Stimulated activated CD8-positive, alpha-beta memory T cell treated with anti-CD3 and anti-CD28 coated beads, Interleukin-4, amount 100 ng/mL, for 1 hour (primary cell): ENCODE measurements at regions not wholly inside any gene's neighbourhood (a gene's known extent, or its start where the extent isn't known, plus 50 kb on each side); places are given as distances from the start of the nearest gene placed in this dataset.

Experiments used
- DNase-seq, 2 donors: peaks; one replicate each; pipeline ENCODE4 v3.0.0-alpha.2; 2020; ENCODE audit warnings: low read depth in 2 of 2, low spot score in 1 of 2

DNA sequence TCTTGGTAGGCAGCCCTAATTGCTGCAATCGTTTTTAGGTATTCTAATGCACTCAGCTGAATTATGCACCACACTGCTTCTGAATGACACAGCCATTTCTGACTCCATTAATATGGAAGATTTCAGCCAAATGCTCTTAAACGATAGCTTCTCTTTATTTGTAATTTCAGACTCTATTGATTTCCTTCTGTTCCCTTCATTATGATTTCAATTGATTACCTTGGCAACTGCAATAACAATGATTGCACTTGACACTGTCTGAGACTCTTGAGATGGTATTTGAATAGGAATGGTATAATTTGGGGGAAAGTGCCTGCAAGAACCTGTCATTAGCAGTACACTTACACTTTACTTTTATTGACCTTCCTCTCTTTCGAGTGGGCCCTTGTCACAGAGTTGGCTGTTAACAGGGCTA, 296.1 kb upstream of the DMAC1 start:
- DNase-seq = no peak

DNA sequence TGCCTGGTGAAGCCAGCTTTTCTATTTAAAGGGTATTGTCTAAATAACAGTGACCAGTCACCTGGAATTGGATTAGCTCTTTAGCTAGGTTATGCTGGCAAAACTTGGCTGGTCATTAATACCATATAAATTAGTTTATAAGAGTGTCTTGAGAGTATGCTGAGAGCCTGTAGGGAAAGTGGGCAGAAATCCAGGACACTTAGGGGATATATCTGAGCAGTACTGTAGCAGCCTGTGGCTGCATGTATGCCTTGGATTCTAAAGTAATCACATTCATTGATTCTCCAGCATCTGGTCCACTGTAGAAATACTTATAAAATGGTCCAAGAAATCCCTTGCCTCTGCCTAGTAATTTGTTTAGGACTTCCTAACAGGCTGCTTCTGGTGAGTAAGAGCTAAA, 288.9 kb upstream of the DMAC1 start:
- no peak for DNase-seq

DNA sequence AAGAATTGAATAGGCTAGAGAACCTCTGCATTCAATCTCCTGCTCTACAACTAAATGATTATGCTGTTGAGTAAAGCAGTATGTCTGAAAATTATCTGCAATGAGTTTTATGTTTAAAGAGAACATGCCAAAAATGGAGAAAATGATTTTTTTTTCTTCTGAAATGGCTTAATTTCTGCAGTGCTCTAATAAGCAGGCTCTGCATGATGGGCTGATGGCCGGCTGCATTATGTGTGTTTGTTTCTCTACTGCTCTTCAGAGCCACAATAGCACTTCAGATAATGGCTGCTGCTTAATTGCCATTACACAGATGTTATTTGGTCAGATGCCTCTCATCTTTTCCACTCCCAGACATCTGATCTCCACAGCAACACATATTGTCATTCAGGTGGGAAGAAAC, 286.4 kb upstream of the DMAC1 start:
- DNase-seq = no peak

DNA sequence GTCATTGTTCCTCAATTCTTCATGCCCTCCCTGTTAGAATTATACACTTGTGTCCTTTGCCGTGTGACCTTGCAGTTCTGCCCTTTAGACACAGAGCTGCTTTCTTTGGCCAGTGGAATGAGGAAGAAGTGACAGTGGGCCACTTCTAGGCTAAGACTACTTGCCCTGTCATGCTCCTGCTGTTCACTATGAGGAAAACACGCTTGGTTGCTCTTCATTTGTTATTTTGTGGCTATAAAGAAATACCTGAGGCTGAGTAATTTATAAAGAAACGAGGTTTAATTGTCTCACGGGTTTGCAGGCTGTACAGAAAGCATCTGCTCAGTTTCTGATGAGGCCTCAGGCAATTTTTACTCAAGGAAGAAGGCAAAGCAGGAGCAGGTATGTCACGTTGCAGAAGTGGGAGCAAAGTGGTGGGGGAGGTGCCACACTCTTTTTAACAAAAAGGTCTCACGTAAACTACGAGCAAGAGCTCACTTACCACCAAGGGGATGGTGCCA, 279.1 kb upstream of the DMAC1 start:
- DNase-seq = no peak

DNA sequence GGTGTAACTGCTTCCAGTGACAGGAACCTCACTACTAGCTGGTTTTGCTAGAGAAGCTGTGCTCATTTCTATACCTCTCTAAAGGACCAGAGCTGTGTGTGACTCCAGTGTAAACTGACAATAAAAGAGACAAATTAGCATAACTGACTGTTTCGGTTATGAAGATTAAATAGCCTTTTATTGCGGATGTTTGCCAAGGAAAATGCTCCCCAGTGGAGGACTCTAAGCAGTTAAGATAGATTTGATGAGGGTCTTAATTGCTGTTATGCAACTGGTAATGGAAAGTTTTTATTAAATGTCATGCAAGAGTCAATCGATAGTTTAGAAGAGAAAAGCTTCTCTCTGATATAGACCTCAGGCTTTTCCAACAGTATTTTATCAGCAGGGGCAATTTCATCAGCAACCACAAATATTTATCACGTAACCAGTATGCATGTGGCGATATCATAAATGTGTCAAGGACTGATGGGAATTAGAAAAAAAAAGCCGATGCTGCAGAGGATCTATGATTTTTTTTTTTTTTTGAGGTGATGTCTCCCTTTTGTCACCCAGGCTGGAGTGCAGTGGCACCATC, 275.2 kb upstream of the DMAC1 start:
- no peak for DNase-seq

GRCh38 chr9:8071445-8071798, 271.8 kb upstream of the DMAC1 start:
- no peak for DNase-seq

GRCh38 chr9:8070779-8071444, 271.3 kb upstream of the DMAC1 start:
- no peak for DNase-seq

GRCh38 chr9:8062459-8062858, 262.9 kb upstream of the DMAC1 start:
- no peak for DNase-seq

- DNase-seq = no peak
Measured at GRCh38 chr9:8053501-8053900, 253.9 kb upstream of the DMAC1 start.

GRCh38 chr9:8052991-8053390, 253.4 kb upstream of the DMAC1 start:
- no peak for DNase-seq

DNA sequence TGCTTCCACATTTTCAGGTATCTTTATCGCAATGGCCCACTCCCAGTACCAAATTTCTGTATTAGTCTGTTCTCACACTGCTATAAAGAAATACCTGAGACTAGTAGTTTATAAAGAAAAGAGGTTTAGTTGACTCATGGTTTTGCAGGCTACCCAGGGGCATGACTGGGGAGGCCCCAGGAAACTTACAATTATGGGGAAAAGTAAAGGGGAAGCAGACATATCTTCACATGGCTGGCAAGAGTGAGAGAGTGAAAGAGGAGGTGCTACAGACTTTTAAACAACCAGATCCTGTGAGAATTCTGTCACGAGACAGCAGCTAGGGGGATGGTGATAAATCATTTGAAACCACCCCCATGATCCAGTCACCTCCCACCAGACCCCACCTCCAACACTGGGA, 238.2 kb upstream of the DMAC1 start:
- no peak for DNase-seq

GRCh38 chr9:8036914-8037524, 237.4 kb upstream of the DMAC1 start:
- no peak for DNase-seq

DNA sequence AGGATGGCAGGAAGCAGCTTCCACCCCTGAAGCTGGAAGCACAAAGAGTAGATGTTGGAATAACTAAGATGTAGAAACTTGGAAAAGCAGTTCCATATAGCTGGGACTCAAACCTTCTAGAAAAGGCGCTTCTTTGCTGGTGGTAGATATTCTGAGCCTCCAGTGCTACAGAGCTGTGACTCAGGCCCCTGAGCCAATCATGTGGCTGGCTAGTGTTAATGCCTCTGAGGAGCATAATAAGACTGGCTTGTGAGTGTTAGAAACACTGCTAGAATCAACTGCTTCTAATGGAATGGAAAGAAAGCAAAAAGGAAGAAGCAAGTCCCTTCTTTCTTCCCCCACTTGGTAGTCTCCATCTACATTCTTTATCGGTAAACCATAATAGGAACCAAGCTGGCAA, 234.2 kb upstream of the DMAC1 start:
- no peak for DNase-seq

DNA sequence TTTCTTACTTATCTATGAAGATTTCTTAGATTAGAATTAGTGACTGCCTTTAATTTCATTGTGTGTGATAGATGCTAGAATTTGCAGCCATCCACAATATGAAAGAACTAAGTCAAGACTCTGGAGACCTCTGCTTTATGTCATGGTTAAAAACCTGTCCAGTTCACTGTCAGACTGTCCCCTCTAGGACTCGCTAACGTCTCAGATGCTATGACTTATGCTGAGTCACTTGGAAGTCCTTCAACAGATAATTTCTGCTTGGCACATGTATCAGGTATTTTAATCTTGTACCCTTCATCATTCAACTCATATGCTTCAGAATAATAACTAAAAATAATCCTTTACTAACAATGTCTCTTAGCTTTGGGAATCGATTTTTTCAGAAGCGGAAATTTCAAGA, 230.5 kb upstream of the DMAC1 start:
- no peak for DNase-seq

DNA sequence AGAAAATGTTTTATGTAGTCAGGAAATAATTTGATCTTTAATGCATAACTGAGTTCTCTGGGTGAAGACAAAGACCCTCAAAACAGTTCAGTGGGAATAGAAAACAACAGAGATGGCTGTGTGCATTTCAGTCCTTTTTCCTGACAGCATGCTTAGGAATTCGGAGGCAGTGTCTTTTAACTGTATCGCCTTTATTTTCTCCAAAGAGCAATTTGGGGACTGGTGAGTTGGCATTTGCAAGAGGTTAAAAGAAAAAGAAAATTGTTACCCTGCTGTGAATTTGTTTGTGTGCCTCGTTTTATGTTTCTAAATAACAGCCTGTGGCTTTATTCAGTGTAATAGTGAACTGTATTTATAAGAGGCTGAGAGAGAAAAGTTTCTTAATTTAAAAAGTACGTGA, 227.8 kb upstream of the DMAC1 start:
- DNase-seq = no peak

DNA sequence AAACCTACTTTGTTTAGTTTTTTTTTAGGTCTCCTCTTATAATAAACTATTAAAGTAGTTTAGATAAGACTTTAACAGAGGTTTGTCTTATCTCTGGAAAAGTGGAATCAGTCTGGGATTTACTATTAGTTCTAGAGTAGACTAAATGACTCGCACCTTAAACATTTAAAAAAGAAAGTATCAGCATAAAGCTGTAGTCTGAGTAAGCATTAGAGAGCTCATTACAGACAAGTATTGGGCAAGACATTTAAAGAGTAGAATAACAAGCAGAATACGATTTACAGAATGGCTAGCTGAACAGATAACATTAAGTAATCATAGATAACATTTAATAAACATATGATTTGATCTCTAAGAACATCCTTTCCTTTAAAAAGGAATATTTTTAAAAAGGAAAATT, 226.0 kb upstream of the DMAC1 start:
- DNase-seq = no peak

DNA sequence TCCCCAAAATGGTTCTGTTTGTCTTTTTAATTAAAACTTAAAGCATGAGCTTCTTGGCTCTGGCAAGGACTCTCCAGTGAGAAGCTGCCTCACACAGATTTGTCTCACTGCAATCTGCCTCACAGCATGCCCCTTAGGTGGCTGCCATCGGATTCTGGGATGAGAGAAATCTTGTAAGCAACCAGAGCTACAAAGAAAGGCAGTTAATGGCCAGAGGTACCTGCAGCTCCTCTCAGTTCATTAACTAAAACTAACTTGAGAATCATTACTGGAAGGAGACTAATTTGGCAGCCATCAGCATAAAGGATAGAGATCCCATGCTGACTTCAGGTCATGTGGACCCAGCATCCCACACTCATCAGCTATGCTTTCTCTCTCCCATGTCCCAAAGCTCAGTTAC, 220.6 kb upstream of the DMAC1 start:
- DNase-seq = no peak

DNA sequence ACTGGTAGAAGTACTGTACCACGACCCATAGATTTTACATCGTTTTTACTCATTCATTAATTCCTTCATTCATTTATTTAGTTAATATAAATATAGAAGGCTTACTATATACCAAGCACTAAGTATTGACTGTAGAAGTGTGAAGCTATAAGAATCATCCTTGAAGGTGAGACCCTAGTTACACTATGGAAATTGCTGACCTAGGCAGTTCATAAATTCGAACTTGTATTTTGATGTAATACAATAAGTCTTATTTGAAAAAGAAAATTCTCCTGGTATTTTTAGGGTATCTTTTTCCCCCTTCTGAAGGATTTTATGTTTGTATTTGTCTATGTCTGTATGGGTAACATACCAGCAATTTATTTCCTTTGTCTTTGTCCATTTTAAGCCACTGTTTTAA, 220.1 kb upstream of the DMAC1 start:
- DNase-seq = no peak

DNA sequence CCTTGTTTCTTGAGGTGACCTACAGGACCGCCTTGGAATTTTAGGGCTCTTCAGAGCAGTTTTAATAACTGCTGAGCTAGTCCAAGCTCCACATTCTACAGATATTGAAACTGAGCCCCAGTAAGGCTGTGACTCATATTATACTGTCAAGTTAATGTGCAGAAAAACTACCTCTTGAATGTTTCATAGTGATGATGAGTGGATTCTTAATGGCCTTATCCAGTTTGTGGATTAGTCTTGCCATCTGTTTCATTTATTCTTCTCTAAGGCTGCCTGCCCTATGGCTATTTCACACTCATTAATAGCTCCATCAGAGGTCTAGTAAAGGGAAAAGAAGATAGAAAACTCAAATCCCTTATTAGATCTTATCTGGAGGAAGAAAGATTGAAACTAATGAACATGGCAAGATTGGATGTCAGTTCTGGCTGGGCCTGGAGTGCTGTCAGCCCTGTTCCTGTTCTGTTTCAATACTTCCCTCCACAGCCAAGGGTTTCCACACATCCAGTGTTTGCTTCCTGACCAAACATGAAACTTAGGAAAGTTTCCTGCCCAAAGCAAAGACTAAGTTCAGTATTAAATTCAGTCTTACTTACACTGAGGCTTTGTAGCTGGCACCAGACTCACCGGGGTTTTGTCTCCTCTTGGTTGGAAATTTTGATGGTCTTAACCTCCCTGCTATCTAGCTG, 215.6 kb upstream of the DMAC1 start:
- no peak for DNase-seq

DNA sequence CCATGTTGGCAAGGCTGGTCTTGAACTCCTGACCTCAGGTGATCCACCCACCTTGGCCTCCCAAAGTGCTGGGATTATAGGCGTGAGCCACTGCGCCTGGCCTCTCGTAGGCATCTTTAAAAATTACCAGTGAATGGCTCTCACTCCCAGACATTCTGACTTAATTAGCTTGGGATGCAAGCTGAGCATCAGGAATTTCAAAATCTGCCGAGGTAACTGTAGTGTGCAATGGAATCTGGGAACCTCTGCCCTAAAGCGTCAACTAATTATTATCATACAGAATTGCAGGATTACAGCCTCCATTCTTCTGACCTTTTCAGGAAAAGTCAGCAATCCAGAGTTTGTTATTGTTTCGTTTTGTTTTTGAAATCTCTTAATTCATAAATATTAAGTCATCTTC, 213.4 kb upstream of the DMAC1 start:
- DNase-seq = no peak

GRCh38 chr9:8011974-8012373, 212.4 kb upstream of the DMAC1 start:
- no peak for DNase-seq

DNA sequence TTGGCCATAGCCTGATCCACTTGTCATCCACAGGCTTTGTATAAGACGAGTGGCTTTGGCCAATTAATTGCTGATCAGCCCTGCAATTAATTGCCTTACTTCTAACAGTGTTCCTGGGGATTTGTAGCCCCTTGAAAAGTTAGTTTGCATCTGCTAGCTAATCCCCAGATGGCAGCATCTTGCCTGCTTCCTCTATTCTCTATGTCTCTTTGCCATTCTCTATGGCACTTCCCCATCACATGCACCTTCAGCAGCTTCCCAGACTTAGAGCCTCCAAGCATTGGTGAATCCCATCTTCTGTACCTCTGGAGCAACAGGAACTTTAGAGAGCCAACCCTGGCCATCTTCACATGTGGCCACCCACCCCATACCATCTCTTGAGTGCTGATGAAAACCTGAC, 197.0 kb upstream of the DMAC1 start:
- no peak for DNase-seq
